Thyroid gland (tissue), 4 donors: ENCODE measurements at regions not wholly inside any gene's neighbourhood (a gene's known extent, or its start where the extent isn't known, plus 50 kb on each side); places are given as distances from the start of the nearest gene placed in this dataset.

Source experiments
- DNase-seq, 2 donors: peaks; one replicate each; pipeline ENCODE4 v3.0.0-alpha.2; 2019
- H3K27ac ChIP-seq, 3 donors: fragments of 200-600 bp; sonication (generic); 1 replicate in 2 of 3; 2 replicates in 1 of 3; pipeline ENCODE4 v1.5.1; 2016 to 2019; ENCODE audit warnings: mild to moderate bottlenecking in 1 of 3, moderate library complexity in 1 of 3
- H3K27me3 ChIP-seq: fragments of 200-600 bp; sonication (generic); one replicate; pipeline ENCODE4 v1.5.1; 2019
- H3K36me3 ChIP-seq, 2 donors: fragments of 200-600 bp; sonication (generic); one replicate each; pipeline ENCODE4 v1.5.1; 2016 to 2019
- H3K4me1 ChIP-seq, 2 donors: fragments of 200-600 bp; sonication (generic); one replicate each; pipeline ENCODE4 v1.5.1; 2017 to 2019
- H3K4me3 ChIP-seq, 3 donors: fragments of 200-600 bp; sonication (generic); replicated peaks in 1 of 3; 1 replicate in 2 of 3; 2 replicates in 1 of 3; pipeline ENCODE4 v1.5.1; 2016; ENCODE audit warnings: mild to moderate bottlenecking in 1 of 3
- H3K9me3 ChIP-seq: fragments of 200-600 bp; sonication (generic); one replicate; pipeline ENCODE4 v1.5.1; 2017
- POLR2A ChIP-seq, 2 donors: fragments of 450-650 bp; IDR thresholded peaks; one replicate each; pipeline ENCODE4 v1.6.1; 2017; ENCODE audit warnings: antibody characterized with exemption in 2 of 2, mild to moderate bottlenecking in 2 of 2, moderate library complexity in 1 of 2
- WGBS, 2 donors: methylation state at CpG; one replicate each; pipeline ENCODE4 v1.1.5; 2017; 5-methylcytosine and 5-hydroxymethylcytosine counted together
- intact Hi-C: fragments of 100-400 bp; cut with DNase I; formaldehyde crosslinking; loops from one replicate; pipeline ENCODE4 v1.15.1; 2023
- TF ChIP-seq, protein P1 (sequence below), 6 experiments: fragments of 200-600 bp in 3 of 6; fragments of 450-650 bp in 3 of 6; sonication (generic) in 3 of 6; IDR thresholded peaks; one replicate each; pipeline ENCODE4 v1.5.1; 2016 to 2019; ENCODE audit warnings: antibody characterized with exemption in 6 of 6, mild to moderate bottlenecking in 2 of 6, inconsistent platforms in 1 of 6, moderate library complexity in 1 of 6

DNA sequence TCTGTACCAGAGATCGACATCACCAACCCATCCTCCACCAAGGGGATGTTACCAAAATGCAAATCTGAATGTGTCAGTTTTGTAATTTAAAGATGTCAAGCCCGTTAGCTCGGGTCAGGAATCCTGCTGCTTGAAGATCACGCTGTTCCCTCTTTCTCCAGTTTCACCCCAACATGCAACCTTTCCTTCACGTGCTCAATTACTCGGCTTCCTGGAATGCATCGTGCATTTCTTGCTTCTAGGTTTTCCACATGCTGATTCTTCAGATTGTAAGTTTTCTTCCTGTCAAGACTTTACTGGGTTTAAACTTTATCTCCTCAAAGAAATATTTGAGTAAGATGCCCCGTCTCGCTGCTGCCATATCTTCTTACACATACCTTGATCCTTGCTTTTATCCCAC is 209.5 kb upstream of the SNX2 start:
- Histone ChIP-seq H3K36me3 (no peaks in the 10 kb centered on the region), H3K4me3 (no peak overlapping the region), H3K27me3 (no peaks in the 10 kb centered on the region), H3K4me1 (no peaks in the 10 kb centered on the region), H3K27ac (no peak overlapping the region), H3K9me3 (no peaks in the 10 kb centered on the region)
- DNase-seq = no peak
- TF ChIP-seq POLR2A (IDR thresholded peaks at IDR 0.05) = no peak
- TF ChIP-seq, protein P1, sequence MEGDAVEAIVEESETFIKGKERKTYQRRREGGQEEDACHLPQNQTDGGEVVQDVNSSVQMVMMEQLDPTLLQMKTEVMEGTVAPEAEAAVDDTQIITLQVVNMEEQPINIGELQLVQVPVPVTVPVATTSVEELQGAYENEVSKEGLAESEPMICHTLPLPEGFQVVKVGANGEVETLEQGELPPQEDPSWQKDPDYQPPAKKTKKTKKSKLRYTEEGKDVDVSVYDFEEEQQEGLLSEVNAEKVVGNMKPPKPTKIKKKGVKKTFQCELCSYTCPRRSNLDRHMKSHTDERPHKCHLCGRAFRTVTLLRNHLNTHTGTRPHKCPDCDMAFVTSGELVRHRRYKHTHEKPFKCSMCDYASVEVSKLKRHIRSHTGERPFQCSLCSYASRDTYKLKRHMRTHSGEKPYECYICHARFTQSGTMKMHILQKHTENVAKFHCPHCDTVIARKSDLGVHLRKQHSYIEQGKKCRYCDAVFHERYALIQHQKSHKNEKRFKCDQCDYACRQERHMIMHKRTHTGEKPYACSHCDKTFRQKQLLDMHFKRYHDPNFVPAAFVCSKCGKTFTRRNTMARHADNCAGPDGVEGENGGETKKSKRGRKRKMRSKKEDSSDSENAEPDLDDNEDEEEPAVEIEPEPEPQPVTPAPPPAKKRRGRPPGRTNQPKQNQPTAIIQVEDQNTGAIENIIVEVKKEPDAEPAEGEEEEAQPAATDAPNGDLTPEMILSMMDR (IDR thresholded peaks at IDR 0.05) = no peak
- intact Hi-C loops = no loop called here
- 87 to 92% methylated on average over 9 of the region's 9 CpGs for WGBS, 2 donors

DNA sequence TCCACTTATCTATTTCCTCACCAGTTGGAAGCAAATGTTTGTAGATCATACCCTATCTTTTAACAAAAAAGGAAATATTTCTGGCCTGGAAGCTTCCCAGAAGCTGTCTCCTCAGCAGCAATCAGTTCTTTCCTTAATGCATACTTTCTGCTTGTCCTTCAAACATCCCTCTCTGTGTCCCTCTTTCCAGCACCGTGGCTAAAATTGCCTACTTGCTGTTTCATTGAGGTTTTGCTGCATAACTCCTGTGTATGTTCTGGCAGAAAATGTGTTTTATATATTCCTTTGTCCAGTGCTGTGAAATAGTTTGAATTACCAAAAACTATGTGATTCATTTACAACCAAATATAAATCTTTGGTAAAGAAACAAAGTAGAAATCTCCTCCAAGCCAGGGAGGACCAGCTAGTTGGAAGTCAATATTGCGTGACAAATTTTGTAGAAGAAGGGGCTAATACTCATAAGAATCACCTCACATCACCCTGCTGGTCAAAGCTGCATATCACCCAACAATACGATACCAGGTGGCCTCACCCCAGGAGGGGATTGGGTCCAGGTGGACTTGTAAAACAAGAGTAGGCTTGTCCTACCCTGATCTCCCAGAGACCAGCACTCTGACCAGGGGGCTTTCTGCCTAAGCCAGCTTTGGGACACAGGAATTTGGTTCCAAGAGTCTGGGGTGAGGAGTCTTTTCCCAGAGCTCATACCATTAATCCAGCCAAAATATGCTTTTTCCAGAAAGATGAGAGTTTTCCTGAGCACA is 198.4 kb upstream of the SNX2 start:
- Histone ChIP-seq H3K4me1 (peaks cover 0 to 7% of the 10 kb centered on the region in 2 donors), H3K4me3 (no peak overlapping the region), H3K27me3 (no peaks in the 10 kb centered on the region), H3K9me3 (no peaks in the 10 kb centered on the region), H3K27ac (no peak overlapping the region), H3K36me3 (no peaks in the 10 kb centered on the region)
- intact Hi-C loops = no loop called here
- no peak for DNase-seq
- no peak for TF ChIP-seq POLR2A (IDR thresholded peaks at IDR 0.05)
- TF ChIP-seq, protein P1 (IDR thresholded peaks at IDR 0.05) = no peak
- 87 to 90% methylated on average over 3 of the region's 3 CpGs for WGBS, 2 donors

DNA sequence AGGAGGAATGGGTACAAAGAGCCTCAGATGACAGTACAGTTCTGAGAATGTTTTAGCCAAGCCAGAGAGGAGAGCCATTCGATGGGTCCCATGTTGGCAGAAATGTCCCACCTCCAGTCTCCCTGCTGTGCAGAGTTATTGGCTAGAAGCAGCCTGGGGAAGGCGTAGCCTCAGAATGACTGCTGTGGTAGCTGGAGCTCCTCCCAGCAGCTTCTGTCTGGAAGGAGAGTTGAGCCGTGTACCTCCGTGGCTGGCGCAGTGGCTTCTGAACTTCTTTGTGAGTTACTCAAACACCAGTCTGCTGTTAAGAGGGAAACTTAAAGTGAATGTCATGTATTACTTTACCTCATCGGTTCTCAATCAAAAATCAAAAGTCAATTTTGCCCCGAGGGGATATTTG is 193.3 kb upstream of the SNX2 start:
- H3K36me3 ChIP-seq = no peaks in the 10 kb centered on the region
- H3K27ac ChIP-seq = no peak overlapping the region
- DNase-seq = no peak
- no peak for TF ChIP-seq POLR2A (IDR thresholded peaks at IDR 0.05)
- no peaks in the 10 kb centered on the region for H3K27me3 ChIP-seq
- H3K4me1 ChIP-seq = peaks cover 0 to 7% of the 10 kb centered on the region in 2 donors
- no peaks in the 10 kb centered on the region for H3K9me3 ChIP-seq
- WGBS, 2 donors = 80 to 90% methylated on average over 7 of the region's 7 CpGs
- H3K4me3 ChIP-seq = no peak overlapping the region
- intact Hi-C loops = no loop called here

DNA sequence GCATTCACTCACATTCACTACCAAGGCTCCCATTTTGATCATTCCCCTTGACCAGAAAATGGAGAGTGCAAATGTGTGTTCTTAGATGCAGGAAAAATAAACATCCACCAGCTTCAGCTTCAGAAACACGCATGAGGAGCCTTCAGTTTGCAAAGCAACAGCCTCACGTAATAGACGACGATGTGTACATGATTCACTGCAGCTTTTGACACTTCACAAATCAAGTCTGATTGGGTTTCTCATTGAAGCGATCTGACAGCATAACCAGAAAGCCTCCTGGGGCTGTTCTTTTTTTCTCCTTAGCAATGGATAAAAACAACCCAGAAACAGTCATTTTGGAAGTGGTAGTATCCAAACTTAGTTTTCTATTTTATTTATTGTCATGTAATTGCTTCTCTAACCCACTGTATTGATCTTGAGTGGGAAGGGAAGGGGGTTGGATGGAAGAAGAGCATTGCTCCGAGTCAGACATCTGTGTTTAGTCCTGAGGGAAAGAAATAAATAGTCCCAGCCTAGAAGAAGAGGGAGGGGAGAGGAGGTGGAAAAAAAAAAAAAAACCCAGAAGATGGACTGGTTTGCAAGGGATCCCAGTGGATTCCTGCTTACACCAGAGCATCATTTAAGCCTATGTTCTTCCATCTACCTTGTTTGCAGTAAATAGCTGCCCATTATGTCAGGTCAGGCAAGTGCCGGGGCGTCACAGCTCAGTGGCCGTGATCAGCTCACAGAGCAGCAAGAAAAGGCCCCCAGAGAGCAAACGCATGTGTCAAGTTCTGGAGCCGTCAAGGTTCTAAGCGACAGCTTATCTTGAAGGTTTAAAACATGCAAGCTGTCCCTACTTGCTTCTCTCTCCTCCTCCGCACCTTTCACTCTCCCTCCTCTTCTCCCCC is 190.2 kb upstream of the SNX2 start:
- Histone ChIP-seq H3K27me3 (no peaks in the 10 kb centered on the region), H3K4me1 (peaks cover 0 to 7% of the 10 kb centered on the region in 2 donors), H3K4me3 (no peak overlapping the region), H3K27ac (no peak overlapping the region), H3K9me3 (no peaks in the 10 kb centered on the region), H3K36me3 (no peaks in the 10 kb centered on the region)
- TF ChIP-seq, protein P1 (IDR thresholded peaks at IDR 0.05) = no peak
- TF ChIP-seq POLR2A (IDR thresholded peaks at IDR 0.05) = no peak
- intact Hi-C loops = no loop called here
- WGBS, 2 donors = 31 to 37% methylated on average over 13 of the region's 13 CpGs
- peak; percentile 34 to 42 for DNase-seq

DNA sequence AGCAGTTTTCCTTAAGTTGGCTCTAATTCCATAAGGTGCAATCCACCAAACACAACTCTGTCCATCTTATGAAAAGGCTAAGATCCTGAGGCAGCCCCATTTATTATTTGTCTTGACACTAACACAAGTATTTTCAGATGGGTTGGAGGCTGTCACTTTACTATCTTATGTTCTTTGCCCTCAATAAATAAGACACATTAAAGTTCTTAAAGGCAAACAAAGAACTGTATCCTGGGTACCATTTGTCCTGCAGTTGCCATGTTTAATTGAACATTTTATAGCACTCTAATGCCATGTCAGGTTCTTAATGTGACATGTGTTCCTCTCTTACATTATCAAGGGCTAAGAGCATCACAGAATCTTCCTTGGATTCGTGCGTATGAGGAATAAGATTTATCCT is 189.5 kb upstream of the SNX2 start:
- no peaks in the 10 kb centered on the region for H3K27me3 ChIP-seq
- intact Hi-C loops = no loop called here
- H3K4me1 ChIP-seq = peaks cover 0 to 7% of the 10 kb centered on the region in 2 donors
- H3K9me3 ChIP-seq = no peaks in the 10 kb centered on the region
- WGBS, 2 donors = 90 to 97% methylated on average over 2 of the region's 2 CpGs
- no peak for DNase-seq
- no peaks in the 10 kb centered on the region for H3K36me3 ChIP-seq
- no peak overlapping the region for H3K4me3 ChIP-seq
- TF ChIP-seq POLR2A (IDR thresholded peaks at IDR 0.05) = no peak
- TF ChIP-seq, protein P1 (IDR thresholded peaks at IDR 0.05) = no peak
- no peak overlapping the region for H3K27ac ChIP-seq
